ACC112 (cell line): ENCODE measurements at regions not wholly inside any gene's neighbourhood (a gene's known extent, or its start where the extent isn't known, plus 50 kb on each side); places are given as distances from the start of the nearest gene placed in this dataset.
"Not testable (repeated sequence)": the region's sequence is repeated elsewhere in the genome, so short reads cannot be mapped to it uniquely, and the experiment has no call there.

Experiments
- H2AFZ ChIP-seq: fragments of 200-600 bp; sonication (generic); one replicate; pipeline ENCODE4 v1.6.0; 2017; ENCODE audit warnings: antibody characterized with exemption, low read length; ENCODE audit not compliant: unreplicated experiment
- H3K27ac ChIP-seq: fragments of 200-600 bp; sonication (generic); 2 replicates; pipeline ENCODE4 v1.5.1; 2014; ENCODE audit warnings: low read depth, mild to moderate bottlenecking, antibody characterized with exemption, low read length, moderate library complexity
- H3K27me3 ChIP-seq: fragments of 200-600 bp; sonication (generic); 2 replicates; pipeline ENCODE4 v1.6.1; 2014; ENCODE audit warnings: mild to moderate bottlenecking, antibody characterized with exemption, low read length, moderate library complexity, mixed read lengths; ENCODE audit not compliant: insufficient read depth
- H3K36me3 ChIP-seq: fragments of 200-600 bp; sonication (generic); 2 replicates; pipeline ENCODE4 v1.6.1; 2016; ENCODE audit warnings: mild to moderate bottlenecking, antibody characterized with exemption, low read length, moderate library complexity, mixed read lengths; ENCODE audit not compliant: insufficient read depth
- H3K4me1 ChIP-seq: fragments of 200-600 bp; sonication (generic); one replicate; pipeline ENCODE4 v1.6.1; 2016; ENCODE audit warnings: low read length, mixed read lengths; ENCODE audit not compliant: insufficient read depth, unreplicated experiment, control insufficient read depth
- H3K4me3 ChIP-seq: fragments of 200-600 bp; sonication (generic); 2 replicates; pipeline ENCODE4 v1.5.1; 2014; ENCODE audit warnings: mild to moderate bottlenecking, low read depth, low read length
- H3K79me2 ChIP-seq: fragments of 200-600 bp; sonication (generic); one replicate; pipeline ENCODE4 v1.6.0; 2016; ENCODE audit warnings: low read length; ENCODE audit not compliant: control insufficient read depth, unreplicated experiment, insufficient read depth

GRCh38 chr11:87536016-87536415 is 498.3 kb downstream of the TMEM135 start:
- no peaks in the 10 kb centered on the region for H3K36me3 ChIP-seq
- no peaks in the 10 kb centered on the region for H3K79me2 ChIP-seq
- no peak overlapping the region for H2AFZ ChIP-seq
- H3K27me3 ChIP-seq = peaks cover 24% of the 10 kb centered on the region
- H3K4me1 ChIP-seq = peaks cover 4% of the 10 kb centered on the region
- no peak overlapping the region for H3K27ac ChIP-seq
- no peak overlapping the region for H3K4me3 ChIP-seq

- Histone ChIP-seq H2AFZ (no peak overlapping the region), H3K4me1 (peaks cover 4% of the 10 kb centered on the region), H3K79me2 (no peaks in the 10 kb centered on the region), H3K27me3 (peaks cover 24% of the 10 kb centered on the region), H3K27ac (no peak overlapping the region), H3K4me3 (no peak overlapping the region), H3K36me3 (no peaks in the 10 kb centered on the region)
These were observed 497.8 kb downstream of the TMEM135 start for GRCh38 chr11:87535513-87535912.

GRCh38 chr11:87531835-87532234 is 494.1 kb downstream of the TMEM135 start:
- peaks cover 21% of the 10 kb centered on the region for H3K27me3 ChIP-seq
- not testable (repeated sequence) for H3K27ac ChIP-seq, H3K79me2 ChIP-seq, H3K36me3 ChIP-seq, H3K4me1 ChIP-seq, H3K4me3 ChIP-seq, H2AFZ ChIP-seq

- H3K27me3 ChIP-seq = peaks cover 14% of the 10 kb centered on the region; the same call in 1 of the 2 replicates
- H3K79me2 ChIP-seq = no peaks in the 10 kb centered on the region
- H3K36me3 ChIP-seq = no peaks in the 10 kb centered on the region
- no peak overlapping the region for H3K27ac ChIP-seq
- no peak overlapping the region for H3K4me3 ChIP-seq
- H2AFZ ChIP-seq = no peak overlapping the region
- H3K4me1 ChIP-seq = peaks cover 4% of the 10 kb centered on the region
These were observed 491.8 kb downstream of the TMEM135 start for GRCh38 chr11:87529486-87529885.

- H3K36me3 ChIP-seq = no peaks in the 10 kb centered on the region
- peaks cover 4% of the 10 kb centered on the region for H3K4me1 ChIP-seq
- no peak overlapping the region for H3K27ac ChIP-seq
- peaks cover 12% of the 10 kb centered on the region; the same call in 1 of the 2 replicates for H3K27me3 ChIP-seq
- no peak overlapping the region for H2AFZ ChIP-seq
- H3K4me3 ChIP-seq = no peak overlapping the region
- H3K79me2 ChIP-seq = no peaks in the 10 kb centered on the region
These were observed 491.0 kb downstream of the TMEM135 start for GRCh38 chr11:87528752-87529151.

GRCh38 chr11:87523276-87523675 is 485.5 kb downstream of the TMEM135 start:
- Histone ChIP-seq H2AFZ (no peak overlapping the region), H3K27me3 (peaks cover 18% of the 10 kb centered on the region), H3K79me2 (no peaks in the 10 kb centered on the region), H3K4me3 (no peak overlapping the region), H3K27ac (no peak overlapping the region), H3K4me1 (no peaks in the 10 kb centered on the region), H3K36me3 (no peaks in the 10 kb centered on the region)

- no peaks in the 10 kb centered on the region for H3K79me2 ChIP-seq
These were observed 480.5 kb downstream of the TMEM135 start for GRCh38 chr11:87518266-87518665.

GRCh38 chr11:87517351-87517750 is 479.6 kb downstream of the TMEM135 start:
- H3K4me1 ChIP-seq = no peaks in the 10 kb centered on the region
- peaks cover 24% of the 10 kb centered on the region; the same call in 1 of the 2 replicates for H3K27me3 ChIP-seq
- H3K4me3 ChIP-seq = no peak overlapping the region
- no peak overlapping the region for H2AFZ ChIP-seq
- H3K36me3 ChIP-seq = no peaks in the 10 kb centered on the region
- H3K79me2 ChIP-seq = no peaks in the 10 kb centered on the region
- H3K27ac ChIP-seq = no peak overlapping the region

More at GRCh38 chr11:87518266-87518665, 480.5 kb downstream of the TMEM135 start:
- no peaks in the 10 kb centered on the region for H3K4me1 ChIP-seq
- no peak overlapping the region for H2AFZ ChIP-seq
- H3K27me3 ChIP-seq = peaks cover 28% of the 10 kb centered on the region; the same call in 1 of the 2 replicates
- H3K4me3 ChIP-seq = no peak overlapping the region
- no peak overlapping the region for H3K27ac ChIP-seq
- no peaks in the 10 kb centered on the region for H3K36me3 ChIP-seq

- not testable (repeated sequence) for H3K27me3 ChIP-seq, H2AFZ ChIP-seq
These were observed 470.0 kb downstream of the TMEM135 start for GRCh38 chr11:87507722-87508121.

GRCh38 chr11:87506946-87507345 is 469.2 kb downstream of the TMEM135 start:
- not testable (repeated sequence) for H3K4me3 ChIP-seq, H3K36me3 ChIP-seq, H3K27ac ChIP-seq, H3K27me3 ChIP-seq, H3K79me2 ChIP-seq, H3K4me1 ChIP-seq, H2AFZ ChIP-seq

More at GRCh38 chr11:87507722-87508121, 470.0 kb downstream of the TMEM135 start:
- not testable (repeated sequence) for H3K4me3 ChIP-seq, H3K27ac ChIP-seq, H3K36me3 ChIP-seq, H3K4me1 ChIP-seq, H3K79me2 ChIP-seq

GRCh38 chr11:87501388-87501787 is 463.7 kb downstream of the TMEM135 start:
- Histone ChIP-seq H3K4me3 (no peak overlapping the region), H2AFZ (no peak overlapping the region), H3K79me2 (no peaks in the 10 kb centered on the region), H3K27me3 (no peaks in the 10 kb centered on the region), H3K4me1 (no peaks in the 10 kb centered on the region), H3K27ac (no peak overlapping the region), H3K36me3 (no peaks in the 10 kb centered on the region)
